Activated CD4-positive, alpha-beta memory T cell treated with anti-CD3 and anti-CD28 coated beads, Interleukin-2, amount 10 ng/mL, durations not matched to agents 7 days and 5 days (primary cell): ENCODE measurements at regions not wholly inside any gene's neighbourhood (a gene's known extent, or its start where the extent isn't known, plus 50 kb on each side); places are given as distances from the start of the nearest gene placed in this dataset.
"Not testable (repeated sequence)": the region's sequence is repeated elsewhere in the genome, so short reads cannot be mapped to it uniquely, and the experiment has no call there.

ENCODE experiments used
- CTCF ChIA-PET: fragments of 350-600 bp; sonication (Branson Sonifier 250); formaldehyde crosslinking; loops from one replicate; lab custom pipeline; 2021; ENCODE audit warnings: antibody characterized with exemption, inconsistent platforms; lab: Charles Lee
- POLR2A ChIA-PET: fragments of 350-600 bp; sonication (Branson Sonifier 250); formaldehyde crosslinking; loops from one replicate; lab custom pipeline; 2021; ENCODE audit warnings: antibody characterized with exemption; lab: Charles Lee
- DNase-seq: peaks from one replicate; pipeline ENCODE4 v3.0.0-alpha.2; 2020
- H3K27ac Mint-ChIP-seq: one replicate; pipeline ENCODE4 v1.8.0; 2021; ENCODE audit warnings: mild to moderate bottlenecking, mixed read lengths
- H3K27me3 Mint-ChIP-seq: one replicate; pipeline ENCODE4 v1.8.0; 2021; ENCODE audit warnings: mixed read lengths
- H3K36me3 Mint-ChIP-seq: one replicate; pipeline ENCODE4 v1.8.0; 2021; ENCODE audit warnings: low read depth, mixed read lengths
- H3K4me1 Mint-ChIP-seq: one replicate; pipeline ENCODE4 v1.8.0; 2021; ENCODE audit warnings: mixed read lengths
- H3K4me3 Mint-ChIP-seq: one replicate; pipeline ENCODE4 v1.8.0; 2021; ENCODE audit warnings: mild to moderate bottlenecking, mixed read lengths
- H3K9me3 Mint-ChIP-seq: one replicate; pipeline ENCODE4 v1.8.0; 2021; ENCODE audit warnings: mixed read lengths

DNA sequence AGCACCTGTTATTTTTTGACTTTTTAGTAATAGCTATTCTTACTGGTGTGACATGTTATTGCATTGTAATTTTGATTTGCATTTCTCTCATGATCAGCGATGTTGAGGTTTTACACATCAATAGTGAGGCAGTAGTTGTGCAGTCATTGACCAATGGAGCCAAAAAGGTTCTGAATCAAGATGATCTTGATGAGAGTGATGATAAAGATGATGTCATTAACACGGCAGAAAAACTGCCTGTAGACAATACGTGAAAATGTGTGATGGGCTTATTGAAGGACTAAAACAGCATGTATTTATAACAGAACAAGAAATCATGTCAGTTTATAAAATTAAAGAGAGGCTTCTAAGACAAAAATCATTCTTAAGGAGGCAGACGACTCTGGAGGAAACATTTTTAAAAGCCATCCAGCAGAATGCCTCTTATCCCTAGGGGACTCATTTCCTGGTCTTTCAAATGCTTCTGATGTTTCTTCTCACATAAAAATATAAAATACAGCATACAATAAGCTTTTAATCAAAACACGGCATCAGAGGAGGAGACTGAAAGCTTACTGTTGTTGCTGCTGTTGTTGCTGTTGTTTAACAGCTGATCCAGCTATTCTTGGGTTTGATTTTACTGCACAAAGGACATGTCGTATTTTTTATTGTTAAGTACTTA is 400.3 kb downstream of the LTN1 start:
- H3K36me3 Mint-ChIP-seq: no peaks in the 10 kb centered on the region
- DNase-seq: no peak
- no peaks in the 10 kb centered on the region for H3K4me1 Mint-ChIP-seq
- CTCF ChIA-PET: interaction anchor here (1.1 kb wide), 1 partner anchor 154 kb away, joined by 3 read pairs; no protein-coding TSS in a partner anchor
- H3K27ac Mint-ChIP-seq: no peak overlapping the region
- H3K27me3 Mint-ChIP-seq: no peaks in the 10 kb centered on the region
- POLR2A ChIA-PET: no interaction called here
- H3K9me3 Mint-ChIP-seq: peaks cover 5% of the 10 kb centered on the region
- H3K4me3 Mint-ChIP-seq: no peak overlapping the region

DNA sequence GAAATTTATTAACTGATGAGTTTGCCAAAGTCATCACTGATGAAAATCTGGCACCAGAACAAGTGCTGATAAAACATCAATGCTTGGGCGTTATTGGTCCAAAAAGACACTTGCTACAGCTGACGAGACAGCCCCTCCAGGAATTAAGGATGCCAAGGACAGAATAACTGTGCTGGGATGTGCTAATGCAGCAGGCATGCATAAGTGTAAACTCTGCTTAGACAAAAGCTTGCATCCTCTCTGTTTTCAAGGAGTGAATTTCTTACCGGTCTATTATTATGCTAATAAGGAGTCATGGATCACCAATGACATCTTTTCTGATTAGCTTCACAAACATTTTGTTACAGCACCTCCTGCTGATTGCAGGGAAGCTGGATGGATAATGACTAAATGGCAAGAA is 402.0 kb downstream of the LTN1 start:
- H3K36me3 Mint-ChIP-seq: no peaks in the 10 kb centered on the region
- no peak overlapping the region for H3K4me3 Mint-ChIP-seq
- H3K9me3 Mint-ChIP-seq: peaks cover 7% of the 10 kb centered on the region
- ChIA-PET POLR2A (no interaction called here), CTCF (no interaction called here)
- H3K4me1 Mint-ChIP-seq: no peaks in the 10 kb centered on the region
- H3K27me3 Mint-ChIP-seq: no peaks in the 10 kb centered on the region
- no peak for DNase-seq
- H3K27ac Mint-ChIP-seq: no peak overlapping the region

DNA sequence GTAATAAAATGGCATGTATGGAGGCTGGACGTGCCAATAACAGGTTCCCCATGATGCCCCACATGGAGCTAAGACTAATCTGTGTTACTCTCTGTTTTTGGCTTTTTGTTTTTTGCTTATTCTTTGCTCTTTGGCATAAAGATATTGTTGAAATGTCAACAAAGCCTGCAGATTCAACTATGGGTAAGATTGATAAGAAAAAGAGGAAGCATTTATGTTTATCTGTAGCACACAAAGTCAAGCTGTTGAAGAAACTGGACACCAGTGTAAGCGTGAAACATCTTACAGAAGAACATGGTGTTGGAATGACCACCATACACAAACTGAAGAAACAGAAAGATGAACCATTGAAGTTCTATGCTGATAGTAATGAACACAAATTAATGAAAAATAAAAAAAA is 402.7 kb downstream of the LTN1 start:
- no peaks in the 10 kb centered on the region for H3K36me3 Mint-ChIP-seq

DNA sequence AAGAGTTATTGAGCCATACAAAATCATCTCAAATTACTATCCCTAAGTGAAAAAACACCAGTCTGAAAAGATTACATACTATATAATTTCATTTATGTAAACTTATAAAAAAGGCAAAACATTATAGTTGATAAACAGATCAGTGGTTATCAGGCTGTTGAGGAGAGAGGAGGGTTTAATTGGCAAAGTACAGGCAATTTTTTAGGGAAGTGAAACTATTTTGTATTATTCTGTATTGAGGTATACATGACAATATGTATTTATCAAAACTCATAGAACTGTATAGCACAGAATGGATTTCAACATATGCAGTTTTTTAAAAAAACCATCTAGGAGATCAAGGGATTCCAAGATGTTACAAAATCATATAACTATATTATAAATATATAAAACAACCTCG is 403.7 kb downstream of the LTN1 start:
- ChIA-PET POLR2A (no interaction called here), CTCF (no interaction called here)
- Mint-ChIP-seq H3K36me3 (no peaks in the 10 kb centered on the region), H3K27me3 (no peaks in the 10 kb centered on the region), H3K27ac (no peak overlapping the region), H3K4me1 (no peaks in the 10 kb centered on the region), H3K4me3 (no peak overlapping the region), H3K9me3 (peaks cover 4% of the 10 kb centered on the region)
- no peak for DNase-seq

More for the DNA sequence above, 402.7 kb downstream of the LTN1 start:
- CTCF ChIA-PET: no interaction called here
- no peak overlapping the region for H3K27ac Mint-ChIP-seq
- no peaks in the 10 kb centered on the region for H3K27me3 Mint-ChIP-seq
- no peak for DNase-seq
- no peak overlapping the region for H3K4me3 Mint-ChIP-seq
- POLR2A ChIA-PET: no interaction called here
- H3K9me3 Mint-ChIP-seq: peaks cover 4% of the 10 kb centered on the region
- no peaks in the 10 kb centered on the region for H3K4me1 Mint-ChIP-seq

DNA sequence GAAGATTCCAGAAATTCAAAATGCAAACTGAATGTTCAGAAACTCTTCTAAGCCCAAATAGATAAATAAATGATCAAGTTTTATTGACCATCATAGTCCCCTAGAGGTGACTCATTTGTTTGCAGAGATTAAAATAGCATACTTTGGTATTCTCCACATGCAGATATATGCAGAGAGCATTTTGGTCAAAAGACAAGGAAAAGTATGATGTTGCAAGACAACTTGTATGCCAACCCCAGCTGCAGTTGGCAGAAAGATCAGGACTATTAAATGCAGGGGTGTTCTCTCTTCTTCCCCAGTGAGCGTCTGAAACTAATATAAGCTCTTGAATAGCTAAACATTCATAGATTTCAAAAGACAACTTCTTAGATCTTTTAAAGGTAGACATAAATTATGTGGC is 404.9 kb downstream of the LTN1 start:
- DNase-seq: no peak
- Mint-ChIP-seq H3K9me3 (peaks cover 4% of the 10 kb centered on the region), H3K27me3 (no peaks in the 10 kb centered on the region), H3K4me3 (no peak overlapping the region), H3K36me3 (no peaks in the 10 kb centered on the region), H3K4me1 (no peaks in the 10 kb centered on the region), H3K27ac (no peak overlapping the region)
- ChIA-PET POLR2A (no interaction called here), CTCF (no interaction called here)

DNA sequence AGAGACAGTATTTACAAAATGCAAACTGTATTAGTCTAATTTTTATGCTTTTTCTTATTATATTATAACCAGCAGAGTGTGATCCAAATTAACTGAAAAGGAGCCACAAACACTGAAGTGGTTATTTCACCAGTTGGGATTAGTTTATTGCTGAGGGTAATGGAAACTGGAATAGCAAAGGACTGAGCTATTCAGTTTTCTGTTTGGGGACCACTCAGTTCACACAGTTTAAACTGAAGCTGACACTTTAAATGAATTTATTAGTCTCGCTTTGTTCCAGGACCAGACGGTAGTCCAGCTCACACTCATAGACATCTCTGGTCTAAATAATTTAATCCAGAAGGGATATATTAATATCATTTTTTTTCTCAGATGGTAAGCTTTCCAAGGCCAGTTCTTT is 410.7 kb downstream of the LTN1 start:
- CTCF ChIA-PET: no interaction called here

DNA sequence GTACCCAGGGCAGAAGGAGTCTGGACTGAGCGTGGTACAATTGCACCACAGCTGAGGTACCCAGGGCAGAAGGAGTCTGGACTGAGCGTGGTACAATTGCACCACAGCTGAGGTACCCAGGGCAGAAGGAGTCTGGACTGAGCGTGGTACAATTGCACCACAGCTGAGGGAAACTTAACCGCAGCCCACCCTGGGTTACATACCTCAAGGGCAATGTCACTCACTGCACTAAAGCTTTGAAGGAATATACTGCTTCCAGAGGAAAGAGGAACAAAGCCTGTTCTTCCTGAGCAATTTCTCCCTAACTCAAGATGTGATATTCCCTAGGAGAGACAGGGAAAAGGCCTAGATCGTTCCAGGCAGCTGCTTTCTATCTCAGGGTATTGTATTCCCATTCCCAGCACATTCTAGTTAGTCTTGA is 411.4 kb downstream of the LTN1 start:
- H3K4me3 Mint-ChIP-seq, H3K27me3 Mint-ChIP-seq, DNase-seq, H3K4me1 Mint-ChIP-seq, H3K36me3 Mint-ChIP-seq, POLR2A ChIA-PET, H3K9me3 Mint-ChIP-seq, CTCF ChIA-PET, H3K27ac Mint-ChIP-seq: not testable (repeated sequence)

More for the DNA sequence above, 410.7 kb downstream of the LTN1 start:
- no peak overlapping the region for H3K27ac Mint-ChIP-seq
- H3K4me1 Mint-ChIP-seq: no peaks in the 10 kb centered on the region
- POLR2A ChIA-PET: no interaction called here
- no peak for DNase-seq
- no peaks in the 10 kb centered on the region for H3K27me3 Mint-ChIP-seq
- H3K9me3 Mint-ChIP-seq: peaks cover 2% of the 10 kb centered on the region
- no peak overlapping the region for H3K4me3 Mint-ChIP-seq
- peaks cover 3% of the 10 kb centered on the region for H3K36me3 Mint-ChIP-seq

DNA sequence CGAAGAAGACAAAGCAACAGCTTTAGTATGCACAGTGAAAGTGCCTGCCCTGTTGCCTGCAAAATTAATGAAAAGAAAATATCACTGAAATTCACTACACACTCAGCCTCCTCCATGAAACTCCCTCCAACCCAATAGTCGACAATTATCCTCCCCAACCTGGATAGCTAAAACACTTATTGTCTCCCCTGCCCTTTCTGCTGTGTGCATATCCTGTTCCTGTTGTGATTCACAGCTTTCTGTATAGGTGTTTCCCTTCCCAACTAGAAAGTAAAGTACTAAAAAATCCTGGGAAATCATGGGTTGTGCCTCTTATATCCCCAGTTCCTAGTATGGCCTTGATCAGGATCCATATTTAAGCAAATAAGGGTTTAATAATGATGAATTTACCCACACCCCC is 412.1 kb downstream of the LTN1 start:
- H3K36me3 Mint-ChIP-seq: peaks cover 6% of the 10 kb centered on the region
- ChIA-PET CTCF (no interaction called here), POLR2A (no interaction called here)
- no peak overlapping the region for H3K4me3 Mint-ChIP-seq
- no peak for DNase-seq
- no peaks in the 10 kb centered on the region for H3K27me3 Mint-ChIP-seq
- no peaks in the 10 kb centered on the region for H3K4me1 Mint-ChIP-seq
- no peaks in the 10 kb centered on the region for H3K9me3 Mint-ChIP-seq
- H3K27ac Mint-ChIP-seq: no peak overlapping the region

DNA sequence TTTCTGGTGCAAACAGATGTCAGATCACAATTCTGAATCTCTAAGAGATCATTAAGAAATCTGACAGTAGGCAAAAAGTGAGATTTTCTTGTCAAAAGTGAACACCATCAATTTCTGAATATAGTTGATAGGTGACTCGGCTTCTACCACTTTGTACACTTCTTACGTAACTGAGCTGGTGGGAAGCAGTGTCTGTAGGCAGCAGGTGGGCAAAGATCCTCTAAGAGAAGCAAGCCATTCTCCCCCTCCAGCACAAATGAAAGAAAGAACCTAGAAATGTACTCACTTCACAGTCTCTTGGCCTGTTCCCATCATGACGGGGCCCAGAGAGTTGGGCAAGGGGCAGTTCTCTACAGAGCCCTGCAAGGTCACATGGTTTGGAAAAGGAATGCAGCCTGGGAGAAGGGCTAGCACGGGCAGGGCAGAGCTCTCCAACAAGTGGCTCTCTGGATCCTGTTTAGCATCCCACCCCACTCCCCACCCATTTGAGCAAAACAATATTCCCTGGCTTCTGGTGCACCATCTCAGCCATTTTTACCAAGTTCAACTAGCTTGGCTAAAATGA is 412.6 kb downstream of the LTN1 start:
- ChIA-PET CTCF (no interaction called here), POLR2A (no interaction called here)
- no peak overlapping the region for H3K27ac Mint-ChIP-seq
- H3K4me1 Mint-ChIP-seq: no peaks in the 10 kb centered on the region
- H3K4me3 Mint-ChIP-seq: no peak overlapping the region
- H3K9me3 Mint-ChIP-seq: no peaks in the 10 kb centered on the region
- H3K27me3 Mint-ChIP-seq: no peaks in the 10 kb centered on the region
- DNase-seq: no peak
- H3K36me3 Mint-ChIP-seq: peaks cover 7% of the 10 kb centered on the region

DNA sequence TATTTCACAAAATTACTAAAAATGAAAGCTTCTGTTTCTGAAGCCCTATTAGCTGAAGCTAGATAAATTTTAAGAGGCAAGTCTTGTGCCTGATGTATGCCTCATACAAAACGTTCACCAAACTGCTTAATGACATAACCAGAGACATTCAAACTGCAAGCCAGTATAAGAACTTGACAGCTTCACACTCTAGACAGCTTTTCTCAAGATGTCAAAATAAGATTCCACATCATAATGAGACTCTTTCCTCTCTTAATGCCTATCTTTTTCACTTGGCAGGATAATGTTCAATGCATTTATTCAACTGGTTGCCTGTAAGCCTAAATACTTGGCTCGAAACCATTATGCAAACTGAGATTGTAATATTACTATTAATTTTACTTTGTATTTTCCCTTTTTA is 424.0 kb downstream of the LTN1 start:
- DNase-seq: no peak
- ChIA-PET POLR2A (no interaction called here), CTCF (no interaction called here)
- Mint-ChIP-seq H3K4me1 (no peaks in the 10 kb centered on the region), H3K9me3 (peaks cover 5% of the 10 kb centered on the region), H3K27me3 (no peaks in the 10 kb centered on the region), H3K27ac (no peak overlapping the region), H3K4me3 (no peak overlapping the region), H3K36me3 (no peaks in the 10 kb centered on the region)

DNA sequence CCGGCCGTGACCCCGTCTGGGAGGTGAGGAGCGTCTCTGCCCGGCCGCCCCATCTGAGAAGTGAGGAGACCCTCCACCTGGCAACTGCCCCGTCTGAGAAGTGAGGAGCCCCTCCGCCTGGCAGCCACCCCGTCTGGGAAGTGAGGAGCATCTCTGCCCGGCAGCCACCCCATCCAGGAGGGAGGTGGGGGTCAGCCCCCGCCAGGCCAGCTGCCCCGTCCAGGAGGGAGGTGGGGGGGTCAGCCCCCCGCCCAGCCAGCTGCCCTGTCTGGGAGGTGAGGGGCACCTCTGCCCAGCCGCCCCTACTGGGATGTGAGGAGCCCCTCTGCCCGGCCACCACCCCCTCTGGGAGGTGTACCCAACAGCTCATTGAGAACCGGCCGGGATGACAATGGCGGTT is 428.7 kb downstream of the LTN1 start:
- CTCF ChIA-PET, H3K9me3 Mint-ChIP-seq, POLR2A ChIA-PET, H3K4me1 Mint-ChIP-seq, H3K36me3 Mint-ChIP-seq, H3K27me3 Mint-ChIP-seq, DNase-seq, H3K4me3 Mint-ChIP-seq, H3K27ac Mint-ChIP-seq: not testable (repeated sequence)

DNA sequence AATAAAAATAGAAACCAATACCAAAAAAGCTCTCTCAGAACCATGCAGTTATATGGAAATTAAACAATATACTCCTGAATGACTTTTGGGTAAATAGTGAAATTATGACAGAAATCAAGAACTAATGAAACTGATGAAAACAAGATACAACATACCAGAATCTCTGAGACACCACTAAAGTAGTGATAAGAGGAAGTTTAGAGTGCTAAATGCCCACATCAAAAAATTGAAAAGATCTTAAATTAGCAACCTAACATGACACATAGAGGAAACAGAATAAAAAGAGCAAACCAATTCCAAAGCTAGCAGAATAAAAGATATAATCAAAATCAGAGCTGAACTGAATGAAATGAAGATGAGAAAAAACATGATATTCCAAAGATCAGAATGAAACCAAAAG is 430.9 kb downstream of the LTN1 start:
- no peak for DNase-seq
- CTCF ChIA-PET: no interaction called here
- Mint-ChIP-seq H3K27me3 (no peaks in the 10 kb centered on the region), H3K9me3 (peaks cover 9% of the 10 kb centered on the region), H3K4me1 (peaks cover 6% of the 10 kb centered on the region), H3K27ac (no peak overlapping the region), H3K4me3 (no peak overlapping the region), H3K36me3 (no peaks in the 10 kb centered on the region)
- POLR2A ChIA-PET: no interaction called here

DNA sequence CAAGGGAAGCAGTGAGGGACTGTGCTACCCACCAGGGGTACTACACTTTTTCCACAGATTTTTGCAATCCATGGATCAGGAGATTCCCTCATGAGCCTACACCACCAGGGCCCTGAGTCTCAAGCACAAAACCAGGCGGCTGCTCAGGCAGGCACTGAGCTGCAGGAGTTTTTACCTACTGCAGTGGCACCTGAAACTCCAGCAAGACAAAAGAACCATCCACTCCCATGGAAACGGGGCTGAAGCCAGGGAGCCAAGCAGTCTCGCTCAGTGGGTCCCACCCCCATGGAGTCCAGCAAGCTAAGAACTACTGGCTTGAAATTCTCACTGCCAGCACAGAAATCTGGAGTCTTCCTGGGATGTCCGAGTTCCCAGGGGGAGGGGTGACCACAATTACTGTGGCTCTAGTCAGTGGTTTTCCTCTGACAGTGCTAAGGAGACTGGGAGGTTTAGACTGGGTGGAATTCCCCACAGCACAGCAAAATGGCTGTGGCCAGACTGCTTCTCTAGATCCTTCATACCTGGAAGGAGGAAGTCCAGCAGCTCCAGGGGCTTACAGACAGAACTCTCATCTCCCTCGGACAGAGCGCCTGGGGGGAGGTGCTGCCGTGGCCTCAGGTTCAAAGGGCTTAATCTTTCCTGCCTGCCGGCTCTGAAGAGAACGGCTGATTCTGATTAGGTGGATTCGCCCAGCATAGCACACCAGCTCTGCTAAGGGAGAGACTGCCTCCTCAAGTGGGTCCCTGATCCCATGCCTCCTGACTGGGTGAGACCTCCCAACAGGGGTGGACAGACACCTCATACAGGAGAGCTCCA is 437.8 kb downstream of the LTN1 start:
- Mint-ChIP-seq H3K27me3 (no peaks in the 10 kb centered on the region), H3K36me3 (no peaks in the 10 kb centered on the region), H3K9me3 (no peaks in the 10 kb centered on the region), H3K4me1 (no peaks in the 10 kb centered on the region), H3K27ac (no peak overlapping the region), H3K4me3 (no peak overlapping the region)
- no peak for DNase-seq
- ChIA-PET CTCF (no interaction called here), POLR2A (no interaction called here)
